Activated naive CD4-positive, alpha-beta T cell treated with anti-CD3 and anti-CD28 coated beads, Interleukin-2, amount 10 ng/mL, durations not matched to agents 7 days and 5 days (primary cell): ENCODE measurements at regions not wholly inside any gene's neighbourhood (a gene's known extent, or its start where the extent isn't known, plus 50 kb on each side); places are given as distances from the start of the nearest gene placed in this dataset.

Experiments used
- CTCF ChIA-PET: fragments of 350-600 bp; sonication (Branson Sonifier 250); formaldehyde crosslinking; loops from one replicate; lab custom pipeline; 2021; ENCODE audit warnings: antibody characterized with exemption; lab: Charles Lee
- DNase-seq: peaks from one replicate; pipeline ENCODE4 v3.0.0-alpha.2; 2020
- H3K27ac Mint-ChIP-seq: one replicate; pipeline ENCODE4 v1.8.0; 2021; ENCODE audit warnings: mild to moderate bottlenecking, moderate library complexity, mixed read lengths
- H3K27me3 Mint-ChIP-seq: one replicate; pipeline ENCODE4 v1.8.0; 2021; ENCODE audit warnings: mild to moderate bottlenecking, mixed read lengths
- H3K36me3 Mint-ChIP-seq: one replicate; pipeline ENCODE4 v1.8.0; 2021; ENCODE audit warnings: mixed read lengths
- H3K4me1 Mint-ChIP-seq: one replicate; pipeline ENCODE4 v1.8.0; 2021; ENCODE audit warnings: mixed read lengths
- H3K4me3 Mint-ChIP-seq: one replicate; pipeline ENCODE4 v1.8.0; 2021; ENCODE audit warnings: mild to moderate bottlenecking, moderate library complexity, mixed read lengths
- H3K9me3 Mint-ChIP-seq: one replicate; pipeline ENCODE4 v1.8.0; 2021; ENCODE audit warnings: mixed read lengths

DNA sequence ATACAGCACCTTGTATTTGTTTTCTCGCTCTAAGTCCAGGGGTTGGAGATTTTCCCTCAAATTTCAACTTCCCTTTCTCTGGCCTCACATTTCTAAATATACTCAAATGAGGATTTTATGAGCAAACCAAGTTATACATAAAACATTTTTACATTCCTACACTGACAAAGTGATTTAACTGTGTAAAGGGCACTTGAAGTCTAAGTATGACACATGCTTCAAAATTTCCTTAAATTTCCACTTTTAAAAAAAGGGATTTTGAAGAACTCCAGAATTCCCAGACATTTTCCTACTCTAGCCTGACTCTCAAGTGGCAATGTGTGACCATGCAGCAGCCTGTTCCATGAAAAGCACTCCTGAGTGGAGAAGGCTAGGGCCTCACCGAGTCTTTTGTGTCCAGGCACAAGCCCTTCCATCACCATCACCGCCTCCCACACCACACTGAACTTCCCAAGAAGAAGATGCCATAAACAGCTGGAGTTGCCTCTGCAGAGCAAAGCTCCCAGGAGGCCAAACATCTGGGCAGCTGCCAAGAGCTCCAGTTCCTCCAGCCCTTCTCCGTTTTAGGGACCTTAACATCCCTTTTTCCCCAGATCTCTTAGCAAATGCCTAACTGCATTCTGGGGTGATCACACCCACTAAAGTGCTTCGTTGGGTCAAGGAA is 68.9 kb downstream of the NCR2 start:
- H3K4me1 Mint-ChIP-seq: no peaks in the 10 kb centered on the region

DNA sequence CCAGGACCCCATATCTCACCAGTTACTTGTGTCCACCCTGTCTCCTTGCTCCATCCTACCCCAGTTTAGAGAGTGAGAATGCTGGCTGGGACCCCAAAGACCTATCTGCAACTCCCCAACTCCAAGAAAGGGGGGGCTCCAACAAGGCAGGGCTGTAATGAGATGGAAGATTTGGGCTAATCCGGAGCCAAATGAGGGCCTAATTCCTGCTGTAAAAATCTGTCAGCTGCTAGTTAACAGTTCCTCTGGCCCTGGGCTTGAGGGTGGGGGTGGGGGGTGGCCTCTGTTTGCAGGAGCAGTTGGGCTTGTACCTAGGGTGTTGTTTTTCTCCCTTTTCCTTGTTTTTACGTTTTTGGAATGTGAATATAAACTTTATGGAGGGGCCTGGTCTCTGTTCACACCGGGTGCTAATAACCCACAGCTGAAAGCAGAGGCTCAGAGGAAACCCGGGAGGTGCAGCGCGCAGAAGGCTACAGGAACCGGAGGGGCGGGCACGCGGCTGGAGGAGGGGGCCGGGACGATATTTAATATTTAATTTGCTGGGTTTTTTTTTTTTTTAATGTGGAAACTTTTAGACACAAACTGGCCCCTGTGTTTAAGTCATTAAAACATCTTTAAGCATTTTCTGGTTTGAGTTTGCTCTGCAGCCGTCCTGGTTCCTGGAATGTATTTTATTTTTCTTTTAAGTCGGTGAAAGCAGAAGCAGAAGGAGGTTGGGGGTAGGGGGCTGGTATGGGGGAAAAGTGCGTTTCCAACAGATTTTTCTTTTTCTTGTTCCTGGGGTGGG is 70.7 kb downstream of the NCR2 start:
- CTCF ChIA-PET: no interaction called here
- H3K9me3 Mint-ChIP-seq: peaks cover 3% of the 10 kb centered on the region
- H3K36me3 Mint-ChIP-seq: no peaks in the 10 kb centered on the region
- H3K27ac Mint-ChIP-seq: no peak overlapping the region
- no peak for DNase-seq
- H3K27me3 Mint-ChIP-seq: peaks cover 87% of the 10 kb centered on the region
- no peaks in the 10 kb centered on the region for H3K4me1 Mint-ChIP-seq
- H3K4me3 Mint-ChIP-seq: no peak overlapping the region

More for the DNA sequence above, 68.9 kb downstream of the NCR2 start:
- H3K27me3 Mint-ChIP-seq: peaks cover 86% of the 10 kb centered on the region
- H3K9me3 Mint-ChIP-seq: peaks cover 3% of the 10 kb centered on the region
- CTCF ChIA-PET: interaction anchor here (1.3 kb wide), 1 partner anchor 17 kb away, joined by 3 read pairs; no protein-coding TSS in a partner anchor
- H3K27ac Mint-ChIP-seq: no peak overlapping the region
- no peak for DNase-seq
- H3K36me3 Mint-ChIP-seq: no peaks in the 10 kb centered on the region
- no peak overlapping the region for H3K4me3 Mint-ChIP-seq

DNA sequence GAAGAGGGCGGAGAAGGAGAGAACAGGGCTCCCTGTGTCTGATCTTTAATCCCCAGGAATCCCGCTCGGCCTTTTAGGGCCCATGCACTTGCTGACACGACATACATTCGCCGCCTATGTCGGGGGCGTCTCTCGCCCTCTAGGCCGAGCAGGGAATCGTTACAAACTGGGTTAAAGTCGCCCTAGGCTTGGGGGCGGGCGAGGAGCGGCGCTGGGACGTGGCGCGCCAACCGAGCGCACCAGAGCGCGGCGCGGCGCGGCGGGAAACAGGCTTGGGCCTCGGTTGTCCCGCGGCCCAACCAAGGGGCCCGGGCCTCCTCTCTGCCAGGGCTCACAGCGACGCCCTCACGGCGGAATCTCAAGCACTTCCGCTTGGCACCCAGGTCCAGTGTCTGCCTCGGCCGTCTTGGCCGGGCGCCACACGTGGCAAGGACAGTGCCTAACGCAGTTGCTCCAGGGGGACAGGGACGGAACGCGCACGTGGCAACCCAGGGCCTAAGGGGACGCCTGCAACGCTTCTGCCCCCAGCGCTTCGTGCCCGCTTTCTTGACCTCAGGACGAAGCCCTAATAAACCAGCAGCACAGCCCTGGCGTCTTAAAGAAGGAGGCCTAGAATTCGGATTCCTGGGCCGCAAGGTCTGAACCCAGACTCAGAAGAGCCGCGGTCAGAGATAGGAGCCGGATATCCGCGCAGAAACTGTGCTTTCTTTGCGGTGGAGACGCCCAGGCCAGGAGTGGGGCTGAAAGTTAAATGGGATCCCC is 71.5 kb downstream of the NCR2 start:
- H3K27ac Mint-ChIP-seq: no peak overlapping the region
- H3K4me1 Mint-ChIP-seq: no peaks in the 10 kb centered on the region
- no peaks in the 10 kb centered on the region for H3K36me3 Mint-ChIP-seq
- peaks cover 89% of the 10 kb centered on the region for H3K27me3 Mint-ChIP-seq
- no peak overlapping the region for H3K4me3 Mint-ChIP-seq
- H3K9me3 Mint-ChIP-seq: no peaks in the 10 kb centered on the region
- no peak for DNase-seq
- CTCF ChIA-PET: no interaction called here

DNA sequence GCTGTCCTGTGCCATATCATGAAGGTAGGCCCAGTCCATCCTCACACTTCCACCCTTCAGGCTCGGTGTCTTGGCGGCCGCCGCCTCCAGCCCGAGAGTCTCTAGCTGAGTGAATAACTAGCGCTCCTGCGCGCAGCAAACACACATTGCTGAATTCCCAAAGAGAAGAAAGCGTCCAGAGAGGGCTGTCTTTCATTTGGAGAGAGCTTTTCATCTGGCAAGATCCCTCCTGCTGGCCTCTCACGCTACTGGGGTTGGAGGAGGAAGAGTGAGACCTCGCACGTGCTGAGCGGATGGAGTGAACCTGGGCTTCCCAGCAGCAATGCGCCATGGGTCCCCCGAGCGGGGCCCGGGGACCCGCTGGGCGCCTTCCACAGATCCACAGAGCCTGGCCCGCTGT is 73.2 kb downstream of the NCR2 start:
- DNase-seq: no peak
- no peaks in the 10 kb centered on the region for H3K9me3 Mint-ChIP-seq
- H3K27ac Mint-ChIP-seq: no peak overlapping the region
- no peaks in the 10 kb centered on the region for H3K36me3 Mint-ChIP-seq
- CTCF ChIA-PET: no interaction called here
- H3K4me3 Mint-ChIP-seq: no peak overlapping the region
- no peaks in the 10 kb centered on the region for H3K4me1 Mint-ChIP-seq
- H3K27me3 Mint-ChIP-seq: peaks cover 96% of the 10 kb centered on the region

DNA sequence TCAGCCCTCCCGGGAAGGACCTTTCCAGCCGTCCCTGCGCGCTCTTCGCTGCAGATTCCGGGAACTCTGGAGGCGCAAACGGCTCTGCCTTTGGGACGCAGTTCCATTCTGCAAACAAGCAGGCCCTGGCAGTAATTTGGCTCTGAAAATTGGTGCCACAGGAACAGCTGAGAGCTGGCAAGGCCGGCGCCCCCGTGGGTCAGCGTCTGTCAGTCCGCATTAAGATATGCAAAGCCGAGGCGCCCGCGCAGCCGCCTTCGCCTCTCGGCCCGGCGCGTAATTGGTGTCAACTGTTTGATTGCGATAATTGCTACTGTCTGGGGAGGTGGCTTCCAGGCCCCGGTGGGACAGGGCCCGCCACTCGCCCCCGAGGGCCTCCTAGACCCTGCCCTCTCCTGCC is 73.6 kb downstream of the NCR2 start:
- Mint-ChIP-seq H3K4me3 (no peak overlapping the region), H3K27me3 (peaks cover 96% of the 10 kb centered on the region), H3K27ac (no peak overlapping the region), H3K4me1 (no peaks in the 10 kb centered on the region), H3K36me3 (no peaks in the 10 kb centered on the region), H3K9me3 (no peaks in the 10 kb centered on the region)
- no peak for DNase-seq
- CTCF ChIA-PET: interaction anchor here (0.6 kb wide), 1 partner anchor 108 kb away, joined by 3 read pairs; no protein-coding TSS in a partner anchor

DNA sequence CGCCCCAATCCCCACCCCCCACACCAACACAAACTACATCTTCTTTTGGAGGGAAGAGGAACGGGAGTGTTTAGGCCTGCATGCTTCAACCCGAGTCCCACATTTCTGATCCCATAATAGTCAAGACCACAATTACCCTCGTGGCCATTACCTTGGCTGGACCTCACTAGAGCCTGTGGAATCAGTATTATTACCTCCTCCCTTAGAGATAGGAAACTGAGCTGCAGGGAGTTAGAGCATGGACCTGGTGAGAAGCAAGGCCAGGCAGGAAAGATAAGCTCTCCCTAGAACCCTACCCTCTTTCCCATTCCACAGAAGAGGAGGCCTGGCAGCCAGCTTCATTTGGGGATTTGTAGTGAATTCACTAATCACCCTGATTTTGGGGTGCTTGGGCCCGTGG is 74.1 kb downstream of the NCR2 start:
- Mint-ChIP-seq H3K27ac (no peak overlapping the region), H3K9me3 (no peaks in the 10 kb centered on the region), H3K4me3 (no peak overlapping the region), H3K36me3 (no peaks in the 10 kb centered on the region), H3K27me3 (peaks cover 96% of the 10 kb centered on the region), H3K4me1 (no peaks in the 10 kb centered on the region)
- no peak for DNase-seq
- CTCF ChIA-PET: interaction anchor here (0.6 kb wide), 1 partner anchor 107 kb away, joined by 3 read pairs; no protein-coding TSS in a partner anchor

DNA sequence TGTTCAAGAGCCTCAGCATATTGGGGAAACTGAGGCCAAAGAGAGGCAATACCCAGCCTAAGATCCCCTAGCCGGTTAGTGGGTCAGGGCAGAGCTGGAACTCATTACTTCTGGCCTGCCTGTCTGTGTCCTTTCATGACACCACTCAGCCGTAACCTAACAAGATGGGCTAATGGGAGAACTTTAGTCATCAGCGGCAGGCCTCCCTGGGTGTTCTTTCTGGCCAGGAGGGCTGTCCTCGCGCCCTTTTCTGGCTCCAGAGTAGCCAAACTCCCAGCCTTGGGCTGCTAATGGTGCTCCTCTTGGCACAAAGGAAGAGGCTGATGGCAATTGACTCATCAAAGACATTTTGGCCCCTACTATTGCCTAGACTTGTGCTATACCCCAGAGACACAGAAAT is 76.6 kb downstream of the NCR2 start:
- H3K36me3 Mint-ChIP-seq: no peaks in the 10 kb centered on the region
- no peak overlapping the region for H3K4me3 Mint-ChIP-seq
- H3K9me3 Mint-ChIP-seq: no peaks in the 10 kb centered on the region
- H3K27me3 Mint-ChIP-seq: peaks cover 97% of the 10 kb centered on the region
- CTCF ChIA-PET: interaction anchor here (1.1 kb wide), 1 partner anchor 18 kb away, joined by 3 read pairs; no protein-coding TSS in a partner anchor
- DNase-seq: no peak
- H3K27ac Mint-ChIP-seq: no peak overlapping the region
- H3K4me1 Mint-ChIP-seq: no peaks in the 10 kb centered on the region

DNA sequence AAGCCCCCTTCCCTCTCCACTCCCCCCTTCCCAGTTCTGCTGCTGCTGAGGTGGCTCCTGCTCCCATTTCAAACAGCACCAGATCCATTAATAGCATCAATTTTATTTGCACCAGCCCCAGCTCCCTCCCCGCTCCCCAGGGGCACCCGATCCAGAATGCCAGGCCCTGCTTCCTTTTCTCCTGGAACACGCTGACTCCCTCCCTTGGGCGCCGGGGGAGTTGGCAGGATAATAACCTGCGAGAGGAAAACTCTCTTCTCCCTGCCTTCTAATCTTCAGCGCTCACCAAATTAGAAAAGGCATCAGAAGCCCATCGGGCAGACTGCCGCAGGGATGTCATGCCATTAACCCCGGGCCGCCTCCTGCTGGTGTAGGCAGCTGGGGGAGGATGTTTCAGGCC is 77.8 kb downstream of the NCR2 start:
- Mint-ChIP-seq H3K9me3 (no peaks in the 10 kb centered on the region), H3K27ac (no peak overlapping the region), H3K27me3 (peaks cover 97% of the 10 kb centered on the region), H3K36me3 (no peaks in the 10 kb centered on the region), H3K4me3 (no peak overlapping the region), H3K4me1 (no peaks in the 10 kb centered on the region)
- DNase-seq: no peak
- CTCF ChIA-PET: interaction anchor here (1.1 kb wide), 1 partner anchor 20 kb away, joined by 3 read pairs; no protein-coding TSS in a partner anchor

DNA sequence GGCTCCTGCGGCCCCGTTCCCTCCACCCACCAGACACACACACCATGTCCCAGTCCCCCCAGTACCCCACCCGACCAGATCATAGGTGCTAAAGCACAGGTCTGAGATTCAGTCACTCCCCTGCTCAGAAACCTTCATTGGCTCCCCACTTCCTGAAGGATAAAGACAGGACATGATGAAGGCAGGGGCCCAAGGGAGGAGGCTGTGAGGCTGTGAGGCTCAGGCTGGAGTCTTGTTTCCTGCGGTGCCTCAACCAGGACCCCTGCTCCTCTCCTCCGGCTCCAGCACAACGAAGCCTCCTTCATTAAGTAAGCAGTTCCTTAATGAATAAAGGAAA is 81.1 kb downstream of the NCR2 start:
- no peak for DNase-seq
- Mint-ChIP-seq H3K27me3 (peaks cover 95% of the 10 kb centered on the region), H3K4me1 (no peaks in the 10 kb centered on the region), H3K36me3 (no peaks in the 10 kb centered on the region), H3K4me3 (no peak overlapping the region), H3K27ac (no peak overlapping the region), H3K9me3 (peaks cover 2% of the 10 kb centered on the region)
- CTCF ChIA-PET: interaction anchor here (0.7 to 1.5 kb wide), 2 partner anchors 9 to 20 kb away, joined by 3 to 5 read pairs; no protein-coding TSS in a partner anchor

DNA sequence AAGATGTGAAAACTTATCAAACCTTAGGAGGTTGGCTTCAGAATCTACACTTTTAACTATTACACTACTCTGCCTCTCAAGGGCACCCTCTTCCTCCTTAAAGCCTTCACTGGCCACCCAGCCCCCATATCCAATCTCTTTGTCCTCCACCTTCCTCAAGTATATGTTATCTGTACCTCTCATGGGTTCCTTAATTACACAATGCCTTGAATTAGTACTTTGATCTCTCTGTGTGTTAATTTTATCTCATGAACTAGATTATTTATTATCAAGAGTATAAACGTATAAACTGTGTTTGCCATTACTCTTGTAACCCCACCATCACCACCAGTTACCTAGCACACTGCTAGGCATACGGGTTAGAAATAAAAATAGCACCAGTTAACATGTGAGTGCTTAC is 83.3 kb downstream of the NCR2 start:
- Mint-ChIP-seq H3K9me3 (peaks cover 2% of the 10 kb centered on the region), H3K36me3 (no peaks in the 10 kb centered on the region), H3K27ac (no peak overlapping the region), H3K4me1 (no peaks in the 10 kb centered on the region), H3K27me3 (peaks cover 84% of the 10 kb centered on the region), H3K4me3 (no peak overlapping the region)
- no peak for DNase-seq
- CTCF ChIA-PET: no interaction called here

DNA sequence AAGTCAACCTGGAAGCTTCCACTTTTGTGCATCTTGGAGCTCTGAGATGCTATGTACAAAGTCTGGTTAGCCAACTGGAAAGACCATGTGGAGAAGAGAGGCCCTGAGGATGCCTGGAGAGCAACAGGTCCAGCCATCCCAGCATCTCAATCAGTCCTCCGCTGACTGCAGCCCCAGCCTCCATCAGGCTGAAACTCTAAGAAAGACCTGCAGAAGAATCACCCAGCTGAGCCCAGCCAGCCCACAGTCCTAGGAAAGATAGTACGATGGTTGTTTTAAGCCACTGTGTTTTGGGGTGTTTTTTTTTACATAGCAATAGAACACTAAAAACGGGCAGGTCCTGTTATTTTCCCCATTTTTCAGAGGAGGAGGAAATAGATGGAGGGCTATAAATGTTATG is 84.0 kb downstream of the NCR2 start:
- peaks cover 78% of the 10 kb centered on the region for H3K27me3 Mint-ChIP-seq
- no peak overlapping the region for H3K4me3 Mint-ChIP-seq
- CTCF ChIA-PET: no interaction called here
- no peak overlapping the region for H3K27ac Mint-ChIP-seq
- DNase-seq: no peak
- peaks cover 2% of the 10 kb centered on the region for H3K9me3 Mint-ChIP-seq
- H3K4me1 Mint-ChIP-seq: no peaks in the 10 kb centered on the region
- no peaks in the 10 kb centered on the region for H3K36me3 Mint-ChIP-seq

DNA sequence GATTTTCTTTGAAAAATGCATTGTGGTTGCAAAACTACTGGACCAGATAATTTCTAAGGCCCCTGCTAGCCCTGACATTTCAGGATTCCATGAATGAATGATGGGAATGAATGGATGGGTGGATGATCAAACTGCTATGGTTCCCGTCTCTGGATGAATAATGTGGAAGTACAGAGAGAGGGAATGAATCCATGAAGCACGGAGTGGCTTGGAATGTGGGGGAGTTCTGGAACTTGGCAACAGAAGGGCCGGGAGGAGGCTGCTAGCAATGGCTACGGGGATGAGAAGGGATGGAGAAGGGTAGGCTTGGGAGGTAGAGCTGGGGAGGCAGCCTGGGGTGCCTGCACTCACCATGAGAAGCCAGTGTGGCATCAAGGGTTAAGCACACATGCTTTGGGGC is 84.8 kb downstream of the NCR2 start:
- no peak overlapping the region for H3K27ac Mint-ChIP-seq
- H3K9me3 Mint-ChIP-seq: peaks cover 2% of the 10 kb centered on the region
- no peak for DNase-seq
- H3K4me1 Mint-ChIP-seq: no peaks in the 10 kb centered on the region
- no peaks in the 10 kb centered on the region for H3K36me3 Mint-ChIP-seq
- H3K4me3 Mint-ChIP-seq: no peak overlapping the region
- peaks cover 70% of the 10 kb centered on the region for H3K27me3 Mint-ChIP-seq
- CTCF ChIA-PET: interaction anchor here (1.4 to 2.1 kb wide), 2 partner anchors 47 to 114 kb away, joined by 3 to 7 read pairs; no protein-coding TSS in a partner anchor

DNA sequence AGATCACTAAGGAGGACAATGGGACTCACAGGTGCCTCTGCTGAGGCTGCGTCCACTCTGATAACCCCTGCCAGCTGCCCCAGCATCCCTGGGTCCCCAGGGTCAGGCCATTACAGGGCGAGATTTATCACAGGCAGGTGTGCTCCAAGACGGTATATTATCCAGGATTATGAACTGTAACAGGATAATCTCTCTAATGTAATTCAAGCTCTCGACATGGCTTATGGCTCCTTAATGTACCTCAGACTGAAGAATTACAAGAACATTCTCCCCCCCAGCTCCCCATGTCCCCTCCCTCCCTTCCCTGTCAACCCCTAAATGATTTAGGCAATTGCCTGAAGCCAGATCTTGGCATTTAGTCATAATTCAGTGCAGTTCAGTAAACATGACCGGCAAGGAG is 86.8 kb downstream of the NCR2 start:
- no peak overlapping the region for H3K4me3 Mint-ChIP-seq
- peaks cover 2% of the 10 kb centered on the region for H3K9me3 Mint-ChIP-seq
- peaks cover 50% of the 10 kb centered on the region for H3K27me3 Mint-ChIP-seq
- H3K4me1 Mint-ChIP-seq: no peaks in the 10 kb centered on the region
- DNase-seq: no peak
- no peak overlapping the region for H3K27ac Mint-ChIP-seq
- H3K36me3 Mint-ChIP-seq: no peaks in the 10 kb centered on the region
- CTCF ChIA-PET: interaction anchor here (1.0 to 2.6 kb wide), 7 partner anchors 22 to 181 kb away, joined by 3 to 8 read pairs (median 4); no protein-coding TSS in a partner anchor

DNA sequence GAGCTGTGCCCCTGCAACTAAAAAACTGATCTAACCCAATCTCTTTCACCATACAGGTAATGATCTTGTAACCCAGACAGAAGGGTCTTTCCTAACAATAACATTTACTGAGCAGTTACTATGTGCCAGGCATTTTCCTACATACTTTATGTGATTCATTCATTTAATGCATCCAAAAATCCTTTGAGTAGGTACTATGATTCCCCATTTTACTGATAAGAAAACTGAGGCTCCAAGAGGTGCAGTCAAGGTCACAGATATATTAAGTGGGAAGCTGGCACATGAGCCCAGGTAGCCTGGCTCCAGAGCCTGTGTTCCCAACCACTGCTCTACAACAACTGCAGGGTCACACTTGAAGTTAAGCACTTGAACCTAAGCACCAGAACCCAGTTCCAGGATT is 87.6 kb downstream of the NCR2 start:
- CTCF ChIA-PET: interaction anchor here (0.9 to 2.6 kb wide), 5 partner anchors 23 to 196 kb away, joined by 3 to 8 read pairs (median 3); no protein-coding TSS in a partner anchor
- DNase-seq: no peak
- Mint-ChIP-seq H3K36me3 (no peaks in the 10 kb centered on the region), H3K4me1 (no peaks in the 10 kb centered on the region), H3K4me3 (no peak overlapping the region), H3K27ac (no peak overlapping the region), H3K9me3 (peaks cover 2% of the 10 kb centered on the region), H3K27me3 (peaks cover 42% of the 10 kb centered on the region)
